ENCODE measurements at regions not wholly inside any gene's neighbourhood (a gene's known extent, or its start where the extent isn't known, plus 50 kb on each side); places are given as distances from the start of the nearest gene placed in this dataset.

- no peak for TF ChIP-seq CTCF (IDR thresholded peaks at IDR 0.05)
- no peak for TF ChIP-seq EZH2 (IDR thresholded peaks at IDR 0.05)
- TF ChIP-seq EZH2phosphoT487 (IDR thresholded peaks at IDR 0.05): no peak
Measured at GRCh38 chr1:112063781-112064728, 74.6 kb upstream of the KCND3 start.
